ENCODE measurements at regions not wholly inside any gene's neighbourhood (a gene's known extent, or its start where the extent isn't known, plus 50 kb on each side); places are given as distances from the start of the nearest gene placed in this dataset.
"Not testable (repeated sequence)": the region's sequence is repeated elsewhere in the genome, so short reads cannot be mapped to it uniquely, and the experiment has no call there.

DNA sequence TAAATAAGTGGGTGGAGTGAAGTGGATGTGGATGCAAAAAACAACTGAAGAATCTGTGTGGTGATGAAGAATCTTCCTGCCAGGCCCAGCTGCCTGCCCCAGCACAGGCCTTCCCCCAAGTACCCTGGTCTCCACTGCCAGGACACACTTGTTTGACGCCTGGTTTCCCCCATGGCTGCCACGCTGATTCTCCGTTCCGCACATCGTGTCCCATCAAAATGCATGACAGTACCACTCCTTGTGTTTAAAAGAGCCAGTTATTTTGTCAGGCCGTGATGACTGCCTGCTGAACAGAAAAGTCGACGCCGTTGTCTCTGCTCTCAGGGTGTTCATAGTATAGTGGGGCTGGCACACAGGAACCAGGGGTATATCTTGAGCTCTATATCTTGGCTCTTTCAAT is 50.3 kb upstream of the KYNU start:
- DNase-seq: no peak

DNA sequence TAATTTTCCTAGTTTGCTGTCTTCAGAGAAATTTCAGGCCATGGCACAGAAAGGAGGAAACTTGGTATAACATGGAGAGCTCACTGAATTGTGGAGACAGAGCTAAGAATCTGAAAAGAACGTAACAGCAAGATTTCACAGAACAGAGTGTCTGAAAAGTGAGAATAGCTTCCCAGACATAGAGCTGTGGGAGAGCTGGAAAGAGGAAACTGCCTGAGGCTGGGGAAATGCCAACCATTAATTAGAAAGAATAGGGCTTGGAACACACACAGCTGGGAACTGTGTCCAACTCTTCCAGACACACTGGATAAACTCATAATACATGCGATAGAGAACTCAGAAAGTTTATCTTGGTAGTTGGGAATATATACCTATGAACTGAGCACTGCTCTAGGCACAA is 51.6 kb upstream of the KYNU start:
- DNase-seq: no peak

DNA sequence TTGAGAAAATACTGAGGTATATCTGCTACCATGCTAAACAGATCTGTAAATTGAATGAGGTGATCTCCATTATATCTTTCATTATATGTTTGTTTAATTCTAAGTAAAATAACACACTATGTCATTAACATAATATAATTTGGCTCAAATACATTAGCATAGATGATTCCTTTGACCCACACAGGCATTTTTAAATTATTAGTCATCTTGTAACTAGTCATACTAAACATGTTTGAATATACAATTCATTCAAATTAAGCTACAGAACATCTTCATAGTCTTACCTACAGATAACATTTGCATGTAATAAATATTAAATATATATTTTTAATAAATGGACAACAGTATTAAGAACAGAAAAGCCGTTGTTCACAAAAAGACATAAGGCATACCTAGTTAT is 52.7 kb upstream of the KYNU start:
- DNase-seq: no peak

DNA sequence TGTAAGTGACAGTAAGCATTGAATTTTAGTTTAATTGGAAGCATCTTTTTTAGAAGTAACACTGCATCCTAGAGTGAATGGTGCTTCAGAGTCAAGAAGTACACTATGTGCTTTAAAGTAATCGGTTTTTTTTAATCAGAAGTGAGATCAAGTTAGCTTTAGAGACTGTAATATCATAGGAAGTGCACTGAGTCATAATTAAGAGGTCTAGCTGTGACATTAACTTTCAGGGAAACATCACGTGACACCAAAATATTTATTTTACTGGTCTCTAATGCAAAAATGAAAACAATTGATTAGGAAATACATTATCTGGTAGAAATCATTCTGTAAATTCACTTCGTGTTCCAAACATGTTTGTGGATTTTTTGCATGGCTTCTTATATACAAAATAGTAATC is 55.3 kb upstream of the KYNU start:
- no peak for DNase-seq

DNA sequence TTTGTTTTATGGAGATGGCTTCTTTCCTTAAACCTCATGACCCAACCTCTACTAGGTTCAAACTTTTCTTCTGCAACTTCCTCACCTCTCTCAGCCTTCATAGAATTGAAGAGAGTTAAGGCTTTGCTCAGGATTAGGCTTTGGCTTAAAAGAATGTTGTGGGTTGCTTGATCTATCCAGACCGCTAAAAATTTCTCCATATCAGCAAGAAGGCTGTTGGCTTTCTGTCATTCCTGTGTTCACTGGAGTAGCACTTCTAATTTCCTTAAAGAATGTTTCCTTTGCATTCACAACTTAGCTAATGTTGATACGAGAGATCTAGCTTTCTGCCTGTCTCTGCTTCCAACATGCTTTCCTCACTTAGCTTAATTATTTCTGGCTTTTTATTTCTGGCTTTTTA is 58.1 kb upstream of the KYNU start:
- no peak for DNase-seq

DNA sequence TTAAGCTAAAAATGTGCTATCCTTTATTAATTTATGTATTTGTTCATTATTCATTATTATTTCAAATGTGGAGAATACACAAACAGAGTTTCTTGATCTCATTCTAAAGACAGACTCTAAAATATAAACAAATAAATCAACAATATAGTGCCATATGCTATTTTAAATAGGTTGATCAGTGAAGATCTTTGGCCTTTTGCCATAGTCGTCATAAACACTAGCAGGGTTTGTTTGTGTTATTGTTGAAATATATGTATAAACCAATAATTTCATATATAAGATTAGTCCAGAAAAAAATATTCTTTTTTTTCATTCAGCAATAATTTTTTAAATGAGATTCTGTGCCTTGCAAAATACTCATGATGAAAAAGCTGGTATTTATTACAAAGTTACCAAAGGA is 62.1 kb upstream of the KYNU start:
- no peak for DNase-seq

DNA sequence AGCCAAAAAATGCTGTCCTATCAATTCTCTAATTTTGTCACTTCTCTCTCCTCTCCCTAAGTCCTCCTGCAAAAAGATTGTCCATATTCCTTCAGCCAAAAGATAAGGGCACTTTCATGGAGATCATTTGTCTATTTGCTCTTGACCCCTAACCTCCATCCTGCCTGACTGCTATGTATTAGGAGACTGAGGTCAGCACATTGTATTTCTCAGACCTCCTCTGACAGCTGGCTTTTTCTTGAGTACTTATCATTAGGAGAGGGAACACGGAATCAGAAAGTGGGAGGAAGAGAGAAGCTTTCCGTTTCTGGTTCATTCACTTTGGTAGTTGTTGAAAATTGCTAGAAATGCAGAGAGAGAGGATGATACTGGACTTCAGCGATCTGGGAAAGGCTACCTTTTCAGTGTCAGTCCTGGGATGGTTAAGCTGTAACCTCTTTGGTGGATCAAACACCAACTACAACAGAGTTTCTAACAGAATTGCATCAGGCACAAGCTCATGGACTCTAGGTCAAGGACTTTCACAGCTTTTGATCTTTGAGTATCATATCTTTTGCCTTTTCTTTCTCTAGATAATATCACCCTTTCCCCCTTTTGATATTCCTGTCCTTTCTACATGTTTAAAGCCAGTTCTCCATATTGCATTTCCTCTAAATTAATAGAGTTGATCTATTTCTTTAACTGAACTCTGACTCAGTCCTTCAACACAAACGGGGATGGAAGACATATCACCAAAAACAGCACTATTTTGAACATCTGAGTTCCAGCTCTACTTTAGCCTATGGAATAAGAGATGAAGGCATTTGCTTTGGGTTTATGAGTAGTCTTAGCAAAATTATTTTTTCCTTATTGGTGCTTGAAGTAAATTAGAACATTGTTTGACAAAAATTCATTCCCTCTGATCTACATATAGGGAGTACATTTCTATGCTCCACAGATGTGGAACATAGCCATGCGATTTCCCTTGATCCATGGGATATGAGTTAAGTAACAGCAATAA is 63.3 kb upstream of the KYNU start:
- DNase-seq: no peak

DNA sequence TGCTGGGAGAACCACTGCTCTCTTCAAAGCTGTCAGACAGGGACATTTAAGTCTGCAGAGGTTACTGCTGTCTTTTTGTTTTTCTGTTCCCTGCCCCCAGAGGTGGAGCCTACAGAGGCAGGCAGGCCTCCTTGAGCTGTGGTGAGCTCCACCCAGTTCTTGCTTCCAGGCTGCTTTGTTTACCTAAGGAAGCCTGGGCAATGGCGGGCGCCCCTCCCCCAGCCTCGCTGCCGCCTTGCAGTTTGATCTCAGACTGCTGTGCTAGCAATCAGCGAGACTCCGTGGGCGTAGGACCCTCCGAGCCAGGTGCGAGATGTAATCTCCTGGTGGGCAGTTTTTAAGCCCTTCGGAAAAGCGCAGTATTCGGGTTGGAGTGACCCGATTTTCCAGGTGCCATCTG is 65.8 kb upstream of the KYNU start:
- DNase-seq: not testable (repeated sequence)

DNA sequence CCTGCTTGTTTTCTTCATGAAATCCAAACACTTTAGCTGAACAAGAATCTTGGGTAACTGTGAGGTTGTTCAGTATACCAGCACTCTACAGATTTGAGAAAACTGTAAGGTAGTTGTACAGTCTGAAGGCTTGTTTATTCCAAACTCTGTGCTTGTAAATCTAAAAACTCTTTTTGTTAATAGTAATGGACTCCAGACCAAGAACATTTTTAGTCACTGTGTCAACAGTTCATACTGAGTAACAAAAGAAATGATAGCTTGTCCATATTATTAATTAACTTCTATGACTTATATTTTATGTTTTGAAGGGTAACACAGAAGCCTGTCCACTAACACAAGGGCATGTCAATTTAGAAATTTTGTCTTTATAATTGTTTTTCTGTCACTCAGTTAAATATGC is 72.2 kb upstream of the KYNU start:
- DNase-seq: no peak

DNA sequence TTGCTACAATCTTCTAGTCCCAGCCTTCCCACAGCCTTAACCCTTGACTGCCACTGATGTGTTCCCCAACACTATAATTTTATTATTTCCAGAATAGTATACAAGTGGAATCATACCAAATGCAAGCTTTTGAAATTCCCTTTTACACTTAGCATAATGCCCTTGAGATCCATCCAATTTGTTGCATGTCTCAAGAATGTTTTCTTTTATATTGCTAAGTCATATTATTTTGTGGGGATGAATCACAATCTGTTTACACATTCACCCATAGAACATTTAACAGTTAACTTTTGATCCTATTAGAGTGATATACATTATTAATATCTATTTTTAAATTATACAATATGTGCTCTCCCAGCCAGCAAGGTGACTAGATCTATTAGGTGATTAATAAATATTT is 74.3 kb upstream of the KYNU start:
- no peak for DNase-seq

DNA sequence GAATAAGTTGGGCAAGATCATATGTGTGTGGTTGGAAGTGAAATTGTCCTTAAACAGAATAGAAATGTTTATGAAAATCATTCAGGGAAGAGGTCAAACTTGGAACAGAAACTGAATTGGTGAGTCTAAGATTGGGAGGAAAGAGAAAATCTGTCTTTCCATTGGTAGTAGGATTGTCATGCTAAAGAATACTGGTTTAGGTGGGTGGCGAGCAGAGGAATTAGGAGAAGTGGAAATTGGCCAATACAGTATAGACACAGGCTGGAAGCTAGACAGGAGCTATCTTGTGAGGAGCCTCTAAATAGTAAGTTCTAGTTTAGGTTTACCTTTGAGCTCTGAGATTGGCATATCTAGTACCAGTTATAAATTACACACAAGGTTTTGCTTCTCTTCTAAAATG is 80.9 kb upstream of the KYNU start:
- no peak for DNase-seq

DNA sequence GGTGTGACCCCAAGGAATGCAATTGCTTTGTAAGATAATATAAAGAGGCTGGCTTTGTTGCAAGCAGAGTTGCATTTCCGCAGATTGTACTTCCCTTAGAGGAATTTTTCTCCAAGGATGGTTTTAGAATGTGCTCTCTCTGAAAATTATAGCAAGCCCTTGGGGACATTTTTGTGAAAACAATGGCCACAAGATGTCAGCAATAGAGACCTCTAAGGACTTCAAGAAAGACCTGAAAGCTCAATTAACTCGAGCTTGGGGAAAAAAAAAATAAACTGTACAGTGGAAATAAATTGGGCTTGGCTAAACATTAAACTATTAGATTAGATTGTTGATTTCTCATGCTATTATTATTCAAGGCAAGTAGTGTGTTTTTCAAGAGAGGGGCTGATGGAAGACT is 81.3 kb upstream of the KYNU start:
- no peak for DNase-seq

DNA sequence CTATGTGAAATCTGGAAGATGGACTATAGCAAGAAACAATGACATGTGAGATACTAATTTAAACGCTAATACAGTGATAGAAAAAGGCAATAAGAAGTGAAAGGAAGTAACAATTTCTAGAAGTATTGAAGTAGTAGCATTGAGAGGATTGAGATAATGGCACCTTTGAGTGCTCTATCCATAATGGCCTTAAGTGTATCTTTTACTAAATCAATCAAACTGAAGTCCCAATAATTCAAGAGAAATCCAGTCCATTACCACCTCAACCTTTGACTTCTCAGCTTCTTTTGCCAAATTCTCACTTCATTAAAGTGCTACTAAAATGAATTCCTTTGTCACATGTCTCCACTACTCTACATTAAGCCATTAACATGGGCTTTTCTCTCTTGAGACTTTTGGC is 82.6 kb upstream of the KYNU start:
- DNase-seq: no peak

DNA sequence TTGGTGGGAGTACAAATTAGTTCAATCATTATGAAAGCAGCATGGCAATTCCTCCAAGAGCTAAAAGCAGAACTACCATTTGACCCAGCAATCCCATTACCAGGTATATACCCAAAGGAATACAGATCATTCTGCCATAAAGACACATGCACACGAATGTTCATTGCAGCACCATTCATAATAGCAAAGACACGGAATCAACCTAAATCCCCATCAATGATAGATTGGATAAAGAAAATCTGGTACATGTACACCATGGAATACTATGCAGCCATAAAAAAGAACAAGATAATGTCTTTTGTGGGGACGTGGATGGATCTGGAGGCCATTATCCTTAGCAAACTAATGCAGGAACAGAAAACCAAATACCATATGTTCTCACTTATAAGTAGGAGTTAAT is 85.1 kb upstream of the KYNU start:
- not testable (repeated sequence) for DNase-seq

DNA sequence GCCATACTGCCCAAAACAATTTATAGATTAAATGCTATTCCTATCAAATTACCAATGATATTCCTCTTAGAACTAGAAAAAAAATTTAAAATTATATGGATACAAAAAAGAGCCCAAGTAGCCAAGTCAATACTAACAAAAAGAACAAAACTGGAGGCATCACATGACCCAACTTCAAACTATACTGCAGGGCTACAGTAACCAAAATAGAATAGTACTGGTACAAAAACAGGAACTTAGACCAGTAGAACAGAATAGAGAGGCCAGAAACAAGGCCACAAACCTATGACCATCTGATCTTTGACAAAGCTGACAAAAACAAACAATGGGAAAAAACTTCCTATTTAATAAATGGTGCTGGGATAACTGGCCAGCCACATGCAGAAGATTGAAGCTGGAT is 86.1 kb upstream of the KYNU start:
- no peak for DNase-seq

DNA sequence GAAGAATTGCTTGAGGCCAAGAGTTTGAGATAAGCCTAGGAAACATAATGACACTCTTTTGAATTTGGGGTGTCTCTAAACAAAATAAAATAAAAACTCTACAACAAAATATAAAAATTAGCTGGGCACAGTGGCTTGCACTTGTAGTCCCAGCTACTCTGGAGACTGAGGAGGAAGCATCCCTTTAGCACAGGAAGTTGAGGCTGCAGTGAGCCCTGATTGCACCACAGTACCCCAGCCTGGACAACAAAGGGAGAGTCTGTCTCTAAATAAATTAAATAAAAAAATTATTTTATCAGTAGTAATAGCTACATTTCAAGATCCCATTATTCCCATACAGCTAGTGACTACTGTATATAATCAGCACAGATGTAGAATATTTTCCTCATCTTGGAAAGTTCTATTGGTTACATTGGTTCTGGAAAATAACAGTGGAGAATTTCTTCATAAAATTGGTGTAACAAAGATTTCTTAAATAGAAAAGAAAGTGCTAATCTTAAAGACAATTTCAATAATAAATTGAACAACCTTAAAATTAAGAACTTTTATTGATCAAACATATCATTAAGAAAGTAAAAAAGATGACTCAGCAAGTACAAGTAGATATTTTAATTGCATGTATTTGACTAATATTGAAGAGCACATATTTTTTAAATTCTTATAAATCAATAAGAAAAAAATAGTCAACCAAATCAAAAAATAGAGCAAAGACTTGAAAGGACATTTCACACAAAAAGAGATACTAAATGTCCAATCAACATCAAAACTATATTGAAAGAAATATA is 90.4 kb upstream of the KYNU start:
- DNase-seq: no peak

DNA sequence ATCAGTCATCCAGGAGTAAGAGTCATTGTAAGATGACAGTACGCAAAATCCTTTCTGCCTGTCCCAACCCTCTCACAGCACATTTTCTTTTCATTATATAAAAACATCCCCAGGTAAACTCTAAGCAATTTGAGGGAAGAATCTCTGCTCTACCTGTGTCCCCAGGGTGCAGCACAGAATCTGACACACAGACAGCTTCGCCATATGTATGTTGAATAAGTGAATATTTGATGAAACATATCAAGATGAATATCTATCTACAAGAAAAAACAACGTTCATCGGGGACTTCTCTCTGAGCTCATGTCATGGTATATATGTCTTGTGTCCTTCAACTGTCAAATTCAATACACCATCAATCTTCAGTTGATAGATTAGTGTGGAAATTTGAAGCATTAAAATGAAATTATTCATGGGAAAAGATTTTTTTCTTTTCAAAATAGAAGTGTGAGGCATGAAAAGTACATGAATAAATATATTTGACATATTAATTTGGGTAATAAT is 94.5 kb upstream of the KYNU start:
- no peak for DNase-seq

DNA sequence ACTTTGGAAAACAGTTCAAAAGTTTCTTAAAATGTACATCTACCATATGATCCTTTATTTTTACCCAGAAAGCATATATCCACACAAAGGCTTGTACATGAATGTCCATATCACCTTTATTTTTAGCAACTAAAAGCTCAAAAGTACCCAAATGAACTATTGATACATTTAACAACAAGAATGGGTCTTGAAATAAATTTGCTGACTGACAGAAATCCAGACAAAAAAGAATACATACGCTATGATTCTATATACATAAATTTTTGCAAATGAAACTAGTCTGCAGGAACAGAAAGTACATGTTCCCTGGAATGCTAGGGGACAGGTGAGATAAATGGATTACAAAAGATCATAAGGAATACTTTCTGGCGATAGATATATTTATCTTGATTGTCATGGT is 96.3 kb upstream of the KYNU start:
- no peak for DNase-seq

DNA sequence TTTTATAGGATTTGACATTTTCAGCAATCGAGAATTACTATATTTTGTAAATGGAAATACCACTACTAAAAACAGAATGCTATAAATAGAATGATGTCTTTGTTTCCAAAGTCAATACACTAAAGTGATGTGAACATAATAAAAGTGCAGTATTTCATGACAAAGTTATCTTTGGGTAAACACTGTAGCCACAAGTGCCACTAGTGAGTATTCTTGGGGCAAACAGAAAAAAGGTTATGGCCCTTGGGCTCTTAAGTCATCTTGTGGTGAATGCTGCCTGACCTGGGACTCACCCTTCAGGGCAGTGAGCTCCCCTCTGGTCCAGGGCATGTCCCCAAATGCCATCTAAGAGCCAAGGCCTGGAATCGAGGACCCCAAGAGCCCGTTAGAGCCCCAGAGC is 99.2 kb upstream of the KYNU start:
- no peak for DNase-seq

DNA sequence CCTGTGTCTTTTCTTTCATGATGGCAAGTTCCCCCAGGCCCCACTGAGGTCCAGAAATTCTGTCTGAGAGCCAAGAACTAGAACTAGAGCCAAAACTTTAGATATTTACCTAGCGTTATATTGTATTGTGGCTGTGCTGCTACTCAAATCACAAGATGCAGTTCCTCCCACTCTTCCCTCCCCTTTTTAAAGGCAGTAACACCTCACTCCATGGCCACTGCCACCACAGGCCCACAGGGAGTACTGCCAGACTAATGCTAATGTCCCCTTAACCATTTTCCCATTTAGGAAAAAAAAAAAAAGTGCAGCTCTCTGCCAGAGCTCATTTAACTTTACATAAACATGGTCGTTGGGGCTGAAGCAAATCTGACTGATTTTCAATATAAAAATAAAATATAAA is 99.7 kb upstream of the KYNU start:
- DNase-seq: no peak

DNA sequence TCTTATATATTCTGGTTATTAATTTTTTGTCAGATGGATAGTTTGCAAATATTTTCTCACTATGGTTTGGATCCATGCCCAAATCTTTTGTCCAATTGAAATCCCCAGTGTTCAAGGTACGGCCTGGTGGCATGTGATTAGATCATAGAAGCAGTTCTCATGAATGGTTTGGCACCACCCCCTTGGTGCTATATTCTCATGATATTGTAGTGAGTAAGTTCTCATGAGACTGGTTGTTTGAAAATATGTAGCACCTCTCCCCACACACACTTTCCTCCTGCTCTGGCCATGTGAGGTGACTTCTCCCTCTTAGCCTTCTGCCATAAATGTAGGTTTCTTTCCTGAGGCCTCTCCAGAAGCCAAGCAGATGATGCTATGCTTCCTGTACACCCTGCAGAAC is 107.7 kb upstream of the KYNU start:
- DNase-seq: no peak

DNA sequence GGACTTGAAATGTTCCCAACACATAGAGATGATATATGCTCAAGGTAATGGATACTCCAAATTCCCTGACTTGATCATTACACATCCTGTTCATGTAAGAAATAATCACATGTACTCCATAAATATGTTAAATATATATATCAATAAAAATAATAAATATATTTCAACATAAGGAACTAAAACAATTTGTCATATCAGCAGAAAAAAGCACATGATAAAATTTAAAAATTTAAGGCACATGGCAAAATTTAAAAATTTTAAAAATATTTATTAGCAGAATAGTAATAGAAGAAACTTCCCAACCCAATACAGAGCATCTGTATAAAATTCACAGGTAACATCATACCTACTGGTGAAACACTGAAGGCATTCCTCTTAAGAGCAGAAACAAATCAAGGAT is 109.6 kb upstream of the KYNU start:
- no peak for DNase-seq

DNA sequence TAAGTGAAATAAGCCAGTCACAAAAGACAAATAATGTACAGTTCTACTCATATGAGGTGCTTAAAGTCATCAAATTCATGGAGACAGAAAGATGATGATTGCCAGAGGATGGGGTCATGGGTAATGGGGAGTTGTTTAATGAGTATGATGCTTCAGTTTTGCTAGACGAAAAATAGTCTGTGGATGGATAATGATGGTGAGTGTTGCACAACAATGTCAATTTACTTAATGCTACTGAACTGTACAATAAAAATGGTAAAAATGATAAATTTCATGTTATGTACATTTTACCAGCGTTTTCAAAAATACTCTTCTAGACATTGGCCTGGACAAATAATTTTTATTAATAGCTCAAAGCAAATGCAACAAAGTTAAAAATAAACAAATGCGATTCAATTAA is 118.5 kb upstream of the KYNU start:
- DNase-seq: no peak

DNA sequence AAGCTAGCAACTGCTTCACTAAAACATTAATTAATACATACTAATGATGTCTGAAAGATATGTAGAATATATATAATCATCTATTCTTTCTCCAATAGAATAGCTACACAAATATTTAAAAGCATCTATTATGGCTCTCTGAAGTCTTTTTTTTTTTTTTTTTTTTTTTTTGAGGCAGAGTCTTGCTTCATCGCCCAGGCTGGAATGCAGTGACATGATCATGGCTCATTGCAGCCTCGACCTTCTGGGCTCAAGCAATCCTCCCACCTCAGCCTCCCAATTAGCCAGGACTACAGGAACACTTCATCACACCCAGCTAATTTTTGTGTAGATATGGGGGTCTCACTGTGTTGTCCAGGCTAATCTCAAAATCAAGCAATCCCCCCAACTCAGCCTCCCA is 120.4 kb upstream of the KYNU start:
- no peak for DNase-seq
